HepG2 (cell line): ENCODE measurements at regions not wholly inside any gene's neighbourhood (a gene's known extent, or its start where the extent isn't known, plus 50 kb on each side); places are given as distances from the start of the nearest gene placed in this dataset.

ENCODE experiments used
- ARHGAP35 ChIP-seq: sonication (generic); formaldehyde crosslinking; IDR thresholded peaks from 2 replicates; pipeline ENCODE4 v1.9.0; 2022; ENCODE audit warnings: mild to moderate bottlenecking, inconsistent platforms, moderate library complexity, missing genetic modification reagents, borderline replicate concordance
- ARNT ChIP-seq: fragments of 450-650 bp; IDR thresholded peaks from 2 replicates; pipeline ENCODE4 v1.6.1; 2017
- ELF3 ChIP-seq: IDR thresholded peaks from 2 replicates; pipeline ENCODE4 v1.6.1; 2016; ENCODE audit warnings: missing genetic modification reagents, missing compliant biosample characterization
- FOXA3 ChIP-seq: IDR thresholded peaks from 2 replicates; pipeline ENCODE4 v1.6.1; 2016; ENCODE audit warnings: missing genetic modification reagents, missing compliant biosample characterization
- KLF15 ChIP-seq: sonication (generic); formaldehyde crosslinking; IDR thresholded peaks from 2 replicates; pipeline ENCODE4 v1.8.1; 2023; ENCODE audit warnings: borderline replicate concordance, mild to moderate bottlenecking, inconsistent platforms, missing genetic modification reagents, mixed read lengths
- NFKBIZ ChIP-seq: IDR thresholded peaks from 2 replicates; pipeline ENCODE4 v1.6.1; 2018; ENCODE audit warnings: missing genetic modification reagents, missing compliant biosample characterization
- PLRG1 ChIP-seq: fragments of 450-650 bp; conservative IDR thresholded peaks from 2 replicates; pipeline ENCODE4 v1.6.1; 2016
- POGZ ChIP-seq: sonication (generic); formaldehyde crosslinking; IDR thresholded peaks from 2 replicates; pipeline ENCODE4 v1.4.0; 2020; ENCODE audit warnings: mild to moderate bottlenecking, missing genetic modification reagents
- SIN3A ChIP-seq: IDR thresholded peaks from 2 replicates; pipeline ENCODE4 v1.6.1; 2011; ENCODE audit warnings: low read depth, mild to moderate bottlenecking, control low read depth, low read length, borderline replicate concordance
- ZC3H13 ChIP-seq: sonication (generic); formaldehyde crosslinking; IDR thresholded peaks from 2 replicates; pipeline ENCODE4 v1.8.1; 2023; ENCODE audit warnings: mild to moderate bottlenecking, missing genetic modification reagents, moderate library complexity
- ZNF484 ChIP-seq: sonication (generic); formaldehyde crosslinking; IDR thresholded peaks from 2 replicates; pipeline ENCODE4 v1.5.1; 2020; ENCODE audit warnings: mild to moderate bottlenecking, low read depth, missing genetic modification reagents, borderline replicate concordance
- ZSCAN20 ChIP-seq: sonication (generic); formaldehyde crosslinking; IDR thresholded peaks from 2 replicates; pipeline ENCODE4 v1.4.0; 2020; ENCODE audit warnings: missing genetic modification reagents, mild to moderate bottlenecking, borderline replicate concordance
- ZSCAN25 ChIP-seq: sonication (generic); formaldehyde crosslinking; IDR thresholded peaks from 2 replicates; pipeline ENCODE4 v1.8.0; 2022; ENCODE audit warnings: mild to moderate bottlenecking, missing genetic modification reagents
- TF ChIP-seq, protein P1 (sequence below): sonication (generic); formaldehyde crosslinking; IDR thresholded peaks from 2 replicates; pipeline ENCODE4 v1.4.0; 2020; ENCODE audit warnings: missing genetic modification reagents, borderline replicate concordance
- TF ChIP-seq, protein P2 (sequence below): sonication (generic); formaldehyde crosslinking; IDR thresholded peaks from 2 replicates; pipeline ENCODE4 v1.4.0; 2020; ENCODE audit warnings: mild to moderate bottlenecking, missing genetic modification reagents
- TF ChIP-seq, protein P3 (sequence below): sonication (generic); formaldehyde crosslinking; IDR thresholded peaks from 2 replicates; pipeline ENCODE4 v1.8.1; 2023; ENCODE audit warnings: mild to moderate bottlenecking, moderate library complexity, missing genetic modification reagents
- TF ChIP-seq, protein P4 (sequence below): sonication (generic); formaldehyde crosslinking; IDR thresholded peaks from 2 replicates; pipeline ENCODE4 v1.8.0; 2022; ENCODE audit warnings: mild to moderate bottlenecking, missing genetic modification reagents

DNA sequence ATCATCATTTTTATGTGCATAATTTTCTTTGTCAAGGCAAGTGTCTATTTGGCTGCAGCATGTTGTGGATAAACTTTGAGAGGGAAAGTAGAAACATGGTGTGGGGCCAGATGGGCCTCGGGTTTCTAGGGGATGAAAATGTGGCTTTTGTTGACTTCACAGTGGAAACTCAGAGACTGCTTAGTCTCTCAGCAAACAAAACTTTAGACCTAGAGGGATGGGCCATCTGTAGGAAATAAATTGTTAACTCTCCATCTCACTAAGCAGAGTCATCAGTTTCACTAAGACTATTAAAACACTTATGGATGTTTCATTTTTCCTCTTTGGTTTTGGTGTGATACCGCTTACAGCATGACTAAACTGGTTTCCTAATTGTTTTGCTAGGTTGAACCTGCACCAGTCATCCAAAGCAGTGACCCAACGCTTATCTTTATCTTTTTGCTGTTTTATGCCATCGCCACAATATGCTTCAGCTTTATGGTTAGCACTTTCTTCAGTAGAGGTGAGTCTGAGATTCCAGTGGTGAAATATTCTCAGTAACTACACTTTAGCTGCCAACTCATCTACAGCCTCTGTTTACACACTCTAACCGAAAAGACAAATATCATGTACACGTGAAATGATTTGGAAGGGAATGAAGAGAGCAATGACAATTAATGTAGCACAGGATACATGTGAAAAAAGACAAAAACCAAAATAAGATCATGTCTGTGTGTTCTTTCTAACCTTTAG, 60.6 kb upstream of the CRYM start (continued):
- TF ChIP-seq, protein P1, sequence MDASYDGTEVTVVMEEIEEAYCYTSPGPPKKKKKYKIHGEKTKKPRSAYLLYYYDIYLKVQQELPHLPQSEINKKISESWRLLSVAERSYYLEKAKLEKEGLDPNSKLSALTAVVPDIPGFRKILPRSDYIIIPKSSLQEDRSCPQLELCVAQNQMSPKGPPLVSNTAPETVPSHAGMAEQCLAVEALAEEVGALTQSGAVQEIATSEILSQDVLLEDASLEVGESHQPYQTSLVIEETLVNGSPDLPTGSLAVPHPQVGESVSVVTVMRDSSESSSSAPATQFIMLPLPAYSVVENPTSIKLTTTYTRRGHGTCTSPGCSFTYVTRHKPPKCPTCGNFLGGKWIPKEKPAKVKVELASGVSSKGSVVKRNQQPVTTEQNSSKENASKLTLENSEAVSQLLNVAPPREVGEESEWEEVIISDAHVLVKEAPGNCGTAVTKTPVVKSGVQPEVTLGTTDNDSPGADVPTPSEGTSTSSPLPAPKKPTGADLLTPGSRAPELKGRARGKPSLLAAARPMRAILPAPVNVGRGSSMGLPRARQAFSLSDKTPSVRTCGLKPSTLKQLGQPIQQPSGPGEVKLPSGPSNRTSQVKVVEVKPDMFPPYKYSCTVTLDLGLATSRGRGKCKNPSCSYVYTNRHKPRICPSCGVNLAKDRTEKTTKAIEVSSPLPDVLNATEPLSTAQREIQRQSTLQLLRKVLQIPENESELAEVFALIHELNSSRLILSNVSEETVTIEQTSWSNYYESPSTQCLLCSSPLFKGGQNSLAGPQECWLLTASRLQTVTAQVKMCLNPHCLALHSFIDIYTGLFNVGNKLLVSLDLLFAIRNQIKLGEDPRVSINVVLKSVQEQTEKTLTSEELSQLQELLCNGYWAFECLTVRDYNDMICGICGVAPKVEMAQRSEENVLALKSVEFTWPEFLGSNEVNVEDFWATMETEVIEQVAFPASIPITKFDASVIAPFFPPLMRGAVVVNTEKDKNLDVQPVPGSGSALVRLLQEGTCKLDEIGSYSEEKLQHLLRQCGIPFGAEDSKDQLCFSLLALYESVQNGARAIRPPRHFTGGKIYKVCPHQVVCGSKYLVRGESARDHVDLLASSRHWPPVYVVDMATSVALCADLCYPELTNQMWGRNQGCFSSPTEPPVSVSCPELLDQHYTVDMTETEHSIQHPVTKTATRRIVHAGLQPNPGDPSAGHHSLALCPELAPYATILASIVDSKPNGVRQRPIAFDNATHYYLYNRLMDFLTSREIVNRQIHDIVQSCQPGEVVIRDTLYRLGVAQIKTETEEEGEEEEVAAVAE (CRISPR knock-in tag), result no peak
- no peak for TF ChIP-seq ARNT
- peak; percentile 76; the same call in 1 of the 2 replicates for TF ChIP-seq ELF3 (CRISPR knock-in tag)
- TF ChIP-seq PLRG1, result no peak
- peak; percentile 72; the same call in 1 of the 2 replicates for TF ChIP-seq ZSCAN20 (CRISPR knock-in tag)
- TF ChIP-seq FOXA3 (CRISPR knock-in tag), result peak; percentile 75
- no peak for TF ChIP-seq NFKBIZ (CRISPR knock-in tag)
- no peak for TF ChIP-seq KLF15 (CRISPR knock-in tag)
- TF ChIP-seq, protein P2, sequence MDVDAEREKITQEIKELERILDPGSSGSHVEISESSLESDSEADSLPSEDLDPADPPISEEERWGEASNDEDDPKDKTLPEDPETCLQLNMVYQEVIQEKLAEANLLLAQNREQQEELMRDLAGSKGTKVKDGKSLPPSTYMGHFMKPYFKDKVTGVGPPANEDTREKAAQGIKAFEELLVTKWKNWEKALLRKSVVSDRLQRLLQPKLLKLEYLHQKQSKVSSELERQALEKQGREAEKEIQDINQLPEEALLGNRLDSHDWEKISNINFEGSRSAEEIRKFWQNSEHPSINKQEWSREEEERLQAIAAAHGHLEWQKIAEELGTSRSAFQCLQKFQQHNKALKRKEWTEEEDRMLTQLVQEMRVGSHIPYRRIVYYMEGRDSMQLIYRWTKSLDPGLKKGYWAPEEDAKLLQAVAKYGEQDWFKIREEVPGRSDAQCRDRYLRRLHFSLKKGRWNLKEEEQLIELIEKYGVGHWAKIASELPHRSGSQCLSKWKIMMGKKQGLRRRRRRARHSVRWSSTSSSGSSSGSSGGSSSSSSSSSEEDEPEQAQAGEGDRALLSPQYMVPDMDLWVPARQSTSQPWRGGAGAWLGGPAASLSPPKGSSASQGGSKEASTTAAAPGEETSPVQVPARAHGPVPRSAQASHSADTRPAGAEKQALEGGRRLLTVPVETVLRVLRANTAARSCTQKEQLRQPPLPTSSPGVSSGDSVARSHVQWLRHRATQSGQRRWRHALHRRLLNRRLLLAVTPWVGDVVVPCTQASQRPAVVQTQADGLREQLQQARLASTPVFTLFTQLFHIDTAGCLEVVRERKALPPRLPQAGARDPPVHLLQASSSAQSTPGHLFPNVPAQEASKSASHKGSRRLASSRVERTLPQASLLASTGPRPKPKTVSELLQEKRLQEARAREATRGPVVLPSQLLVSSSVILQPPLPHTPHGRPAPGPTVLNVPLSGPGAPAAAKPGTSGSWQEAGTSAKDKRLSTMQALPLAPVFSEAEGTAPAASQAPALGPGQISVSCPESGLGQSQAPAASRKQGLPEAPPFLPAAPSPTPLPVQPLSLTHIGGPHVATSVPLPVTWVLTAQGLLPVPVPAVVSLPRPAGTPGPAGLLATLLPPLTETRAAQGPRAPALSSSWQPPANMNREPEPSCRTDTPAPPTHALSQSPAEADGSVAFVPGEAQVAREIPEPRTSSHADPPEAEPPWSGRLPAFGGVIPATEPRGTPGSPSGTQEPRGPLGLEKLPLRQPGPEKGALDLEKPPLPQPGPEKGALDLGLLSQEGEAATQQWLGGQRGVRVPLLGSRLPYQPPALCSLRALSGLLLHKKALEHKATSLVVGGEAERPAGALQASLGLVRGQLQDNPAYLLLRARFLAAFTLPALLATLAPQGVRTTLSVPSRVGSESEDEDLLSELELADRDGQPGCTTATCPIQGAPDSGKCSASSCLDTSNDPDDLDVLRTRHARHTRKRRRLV (CRISPR knock-in tag), result no peak
- TF ChIP-seq ARHGAP35, result no peak
- 0 out of 2 replicates have a peak, but pooled peaks have one; percentile 41 for TF ChIP-seq POGZ (CRISPR knock-in tag)
- TF ChIP-seq ZC3H13, result no peak
- TF ChIP-seq, protein P3, sequence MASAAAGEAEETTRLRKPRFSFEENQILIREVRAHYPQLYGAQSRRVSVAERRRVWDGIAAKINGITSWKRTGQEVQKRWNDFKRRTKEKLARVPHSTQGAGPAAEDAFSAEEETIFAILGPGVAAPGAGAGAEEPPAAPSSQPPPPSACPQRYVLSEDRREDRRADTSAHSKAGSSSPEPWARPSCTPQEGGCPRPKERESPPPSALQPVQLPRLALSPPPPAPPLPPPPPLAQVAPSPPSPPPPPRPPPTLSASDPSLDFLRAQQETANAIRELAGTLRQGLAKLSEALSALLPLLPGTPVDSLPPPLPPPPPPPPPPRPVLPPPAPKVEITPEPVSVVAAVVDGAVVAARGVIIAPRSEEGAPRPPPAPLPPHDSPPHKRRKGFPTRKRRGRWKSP (CRISPR knock-in tag), result no peak
- no peak for TF ChIP-seq ZSCAN25 (CRISPR knock-in tag)
- no peak for TF ChIP-seq SIN3A
- no peak for TF ChIP-seq ZNF484
- TF ChIP-seq, protein P4, sequence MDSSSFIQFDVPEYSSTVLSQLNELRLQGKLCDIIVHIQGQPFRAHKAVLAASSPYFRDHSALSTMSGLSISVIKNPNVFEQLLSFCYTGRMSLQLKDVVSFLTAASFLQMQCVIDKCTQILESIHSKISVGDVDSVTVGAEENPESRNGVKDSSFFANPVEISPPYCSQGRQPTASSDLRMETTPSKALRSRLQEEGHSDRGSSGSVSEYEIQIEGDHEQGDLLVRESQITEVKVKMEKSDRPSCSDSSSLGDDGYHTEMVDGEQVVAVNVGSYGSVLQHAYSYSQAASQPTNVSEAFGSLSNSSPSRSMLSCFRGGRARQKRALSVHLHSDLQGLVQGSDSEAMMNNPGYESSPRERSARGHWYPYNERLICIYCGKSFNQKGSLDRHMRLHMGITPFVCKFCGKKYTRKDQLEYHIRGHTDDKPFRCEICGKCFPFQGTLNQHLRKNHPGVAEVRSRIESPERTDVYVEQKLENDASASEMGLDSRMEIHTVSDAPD (CRISPR knock-in tag), result no peak
